Epidermal melanocyte (primary cell): ENCODE measurements at regions not wholly inside any gene's neighbourhood (a gene's known extent, or its start where the extent isn't known, plus 50 kb on each side); places are given as distances from the start of the nearest gene placed in this dataset.
A peak's percentile ranks its signal among the peaks of the same experiment; 100 is the strongest.
"Not testable (repeated sequence)": the region's sequence is repeated elsewhere in the genome, so short reads cannot be mapped to it uniquely, and the experiment has no call there.

Experiments used
- DNase-seq: peaks from one replicate; pipeline ENCODE4 v3.0.0; 2011; ENCODE audit warnings: low spot score; ENCODE audit not compliant: insufficient read length

DNA sequence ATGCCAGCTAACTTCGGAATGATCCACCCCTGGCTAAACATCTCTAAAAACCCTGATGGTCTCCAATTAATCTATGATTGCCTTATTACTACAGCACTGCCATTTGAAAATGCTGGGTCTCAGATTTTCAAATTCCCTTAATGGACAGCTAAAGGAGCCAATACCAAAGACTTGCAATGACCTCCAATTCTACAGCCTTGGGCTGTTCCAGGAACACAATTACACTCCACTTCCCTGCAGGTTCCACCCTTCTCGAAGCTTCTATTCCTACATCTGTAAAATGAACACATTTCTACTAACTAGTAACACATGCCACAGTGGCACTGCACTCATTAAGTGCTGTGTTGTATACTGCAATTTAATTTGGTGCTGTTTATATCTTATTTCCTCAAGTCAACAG is 85.7 kb upstream of the AK4 start:
- DNase-seq, result no peak

- no peak for DNase-seq
Measured at GRCh38 chr1:65063025-65063424, 85.0 kb upstream of the AK4 start.

GRCh38 chr1:65064981-65065380 is 83.0 kb upstream of the AK4 start:
- no peak for DNase-seq

- no peak for DNase-seq
Measured at GRCh38 chr1:65065524-65066418, 82.2 kb upstream of the AK4 start.

- DNase-seq, result no peak
Measured at GRCh38 chr1:65066419-65066765, 81.6 kb upstream of the AK4 start.

DNA sequence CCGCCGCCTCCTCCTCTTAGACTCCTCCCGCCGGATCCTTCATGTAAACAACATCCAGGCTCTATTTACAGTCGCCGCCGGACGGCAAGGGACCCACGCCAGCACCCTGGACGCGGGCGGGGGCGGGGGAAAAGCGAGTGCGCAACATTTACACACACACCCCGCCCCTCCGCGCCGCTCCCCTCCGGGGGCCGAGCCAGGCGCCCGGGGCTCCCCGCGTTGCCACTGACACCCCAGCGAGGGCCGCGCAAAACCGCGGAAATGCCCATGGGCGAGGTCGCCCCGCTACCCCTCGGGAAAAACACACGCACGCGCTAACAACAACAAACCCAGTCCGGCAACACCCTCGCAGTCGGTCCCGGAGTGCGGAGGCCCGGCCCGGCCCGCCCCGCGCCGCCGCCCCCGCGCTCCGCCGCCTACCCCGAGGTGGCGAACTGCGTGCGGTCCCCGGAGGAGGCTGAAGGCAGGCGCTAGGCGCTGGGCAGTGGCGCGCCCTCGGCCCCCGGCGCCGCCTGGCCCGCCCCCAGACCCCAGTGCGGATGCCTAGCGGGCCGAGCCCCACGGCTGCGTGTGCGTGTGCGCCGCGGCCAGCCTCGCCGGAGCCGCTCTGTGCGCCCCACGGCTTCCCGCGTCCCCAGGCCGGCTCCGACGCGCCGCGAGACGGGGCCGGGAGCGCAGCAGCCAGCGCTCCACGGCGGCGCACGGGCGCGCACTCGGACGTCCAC is 81.1 kb upstream of the AK4 start:
- peak; percentile 74 for DNase-seq

GRCh38 chr1:65067491-65068201 is 80.4 kb upstream of the AK4 start:
- DNase-seq, result peak; percentile 84

GRCh38 chr1:65068202-65069010 is 79.6 kb upstream of the AK4 start:
- no peak for DNase-seq

DNA sequence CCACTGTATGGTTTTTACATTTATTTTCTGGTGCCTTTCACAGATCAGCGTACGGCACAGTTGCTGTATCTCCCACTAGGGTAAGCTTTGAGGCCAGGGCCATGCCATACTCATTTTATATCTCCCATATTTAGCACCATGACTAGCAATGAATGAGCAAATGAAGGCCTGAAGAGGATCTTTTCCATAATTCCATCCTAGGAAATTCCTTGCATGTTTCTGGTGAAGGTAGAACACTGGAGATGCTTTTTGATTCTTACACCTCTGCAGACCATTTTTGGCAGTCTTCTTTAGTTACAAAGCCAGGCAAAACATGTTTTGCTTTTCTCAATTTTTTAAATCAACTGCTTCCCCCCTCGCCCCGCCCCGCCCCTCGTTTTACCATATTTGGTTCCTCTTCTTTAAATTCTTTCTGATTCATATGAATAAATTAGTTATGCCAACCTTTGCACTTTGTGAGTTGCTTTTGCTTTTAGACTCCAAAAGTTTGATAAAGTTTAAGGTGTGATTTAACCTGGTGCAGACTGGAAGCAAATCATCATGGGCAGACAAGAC is 78.9 kb upstream of the AK4 start:
- no peak for DNase-seq

GRCh38 chr1:65072845-65073244 is 75.2 kb upstream of the AK4 start:
- no peak for DNase-seq

- DNase-seq, result peak; percentile 40
Measured at GRCh38 chr1:65075123-65075976, 72.7 kb upstream of the AK4 start.

- DNase-seq, result no peak
Measured at GRCh38 chr1:65077369-65077768, 70.6 kb upstream of the AK4 start.

GRCh38 chr1:65079941-65080340 is 68.1 kb upstream of the AK4 start:
- DNase-seq, result no peak

DNA sequence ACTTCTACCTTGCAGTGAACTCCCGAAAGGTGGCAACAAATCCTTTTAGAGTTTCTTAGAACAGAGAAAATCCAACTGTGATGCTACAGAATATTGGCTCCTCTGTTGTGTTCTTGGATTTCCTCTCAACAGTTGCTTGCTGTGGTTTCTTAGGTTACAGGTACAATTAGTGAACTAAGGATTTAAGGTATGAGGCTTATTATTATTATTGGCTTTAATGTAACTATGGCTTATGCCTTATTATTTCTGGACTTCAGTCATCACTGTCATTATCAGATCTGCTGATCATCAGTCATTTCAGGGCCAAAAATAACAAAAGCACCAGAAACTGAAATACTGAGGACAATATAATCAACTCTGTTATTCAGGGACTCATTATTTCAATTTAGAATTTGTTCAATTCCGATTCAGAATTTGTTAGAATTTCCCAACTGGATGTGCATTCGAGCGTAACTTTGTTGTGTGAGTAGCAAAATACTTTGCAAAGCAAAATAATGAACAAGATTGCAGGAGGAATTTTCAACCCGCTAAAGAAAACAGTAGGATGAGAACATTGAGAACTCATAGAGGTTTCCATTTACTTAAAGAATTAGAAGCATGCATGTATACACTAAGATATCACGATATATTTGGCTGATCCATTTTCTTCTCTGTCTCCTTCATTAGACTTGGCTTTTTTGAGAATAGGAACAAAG is 65.5 kb upstream of the AK4 start:
- DNase-seq, result no peak

DNA sequence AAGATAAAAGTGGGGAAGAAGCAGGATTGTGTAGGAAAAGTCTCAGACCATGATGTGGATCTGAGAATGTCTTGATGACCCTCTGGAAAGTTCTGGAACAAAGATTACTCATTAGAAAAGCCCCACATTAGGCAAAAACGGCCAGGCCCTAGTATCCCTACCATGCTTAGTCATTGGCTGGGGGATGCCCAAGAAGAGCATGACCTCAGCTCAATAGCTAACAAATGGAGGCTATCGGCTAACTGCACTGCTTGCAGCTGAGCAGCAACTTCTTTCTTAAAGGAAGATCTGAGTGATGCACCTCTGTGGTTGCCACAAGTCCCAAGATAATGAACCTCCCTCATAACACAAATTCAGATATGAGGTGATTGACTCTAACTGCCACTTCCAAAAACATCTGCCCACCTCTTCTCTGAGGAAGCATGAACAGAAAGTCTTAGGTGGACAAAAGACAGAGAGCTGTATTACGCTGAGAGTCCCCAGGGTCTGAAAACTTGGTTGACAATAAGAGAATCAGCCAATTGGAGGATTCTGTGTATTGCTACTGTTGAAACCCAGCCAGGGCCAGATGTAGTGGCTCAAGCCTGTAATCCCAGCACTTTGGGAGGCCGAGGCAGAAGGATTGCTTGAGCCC is 64.6 kb upstream of the AK4 start:
- DNase-seq, result no peak

DNA sequence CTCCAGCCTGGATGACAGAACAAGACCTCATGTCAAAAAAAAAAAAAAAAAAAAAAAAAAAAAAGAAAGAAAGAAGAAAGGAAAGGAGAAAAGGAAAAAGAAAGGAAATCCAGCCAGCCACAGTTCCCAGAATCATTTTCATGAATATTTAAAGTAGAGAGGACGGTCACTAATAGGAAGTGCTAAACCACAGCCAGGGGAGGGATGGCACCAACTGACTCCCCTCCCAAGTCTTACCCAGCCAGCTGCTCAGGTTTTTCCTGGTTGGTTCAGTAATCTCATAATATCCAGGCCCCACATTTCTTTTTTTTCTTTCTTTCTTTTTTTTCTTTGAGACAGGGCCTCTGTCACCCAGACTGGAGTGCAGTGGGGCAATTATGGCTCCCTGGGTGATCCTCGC is 63.9 kb upstream of the AK4 start:
- no peak for DNase-seq

DNA sequence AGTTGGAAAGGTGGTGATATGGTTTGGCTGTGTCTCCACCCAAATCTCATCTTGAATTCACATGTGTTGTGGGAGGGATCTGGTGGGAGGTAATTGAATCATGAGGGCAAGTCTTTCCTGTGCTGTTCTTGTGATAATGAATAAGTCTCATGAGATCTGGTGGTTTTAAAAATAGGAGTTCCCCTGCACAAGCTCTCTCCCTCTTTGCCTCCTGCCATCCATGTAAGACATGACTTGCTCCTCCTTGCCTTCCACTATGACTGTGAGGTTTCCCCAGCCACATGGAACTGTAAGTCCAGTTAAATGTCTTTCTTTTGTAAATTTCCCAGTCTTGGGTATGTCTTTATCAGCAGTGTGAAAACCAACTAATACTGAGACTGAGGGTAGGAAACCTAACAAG is 60.5 kb upstream of the AK4 start:
- not testable (repeated sequence) for DNase-seq

GRCh38 chr1:65090406-65090805 is 57.6 kb upstream of the AK4 start:
- no peak for DNase-seq

- no peak for DNase-seq
Measured at GRCh38 chr1:65092691-65093090, 55.3 kb upstream of the AK4 start.
